HepG2 (cell line): ENCODE measurements at regions not wholly inside any gene's neighbourhood (a gene's known extent, or its start where the extent isn't known, plus 50 kb on each side); places are given as distances from the start of the nearest gene placed in this dataset.

ENCODE experiments used
- ATAC-seq: fragments of 200-7000 bp; cut with Tn5 transposase; 3 replicates; pipeline ENCODE4 v1.9.1; 2020; ENCODE audit warnings: mild to moderate bottlenecking, moderate library complexity
- BruUV-seq: library from RNA; stranded (reverse); fragments of 400-500 nt; replicated peaks from 2 replicates; lab custom pipeline; 2021; lab: Mats Ljungman, UMichigan
- CTCF ChIA-PET: fragments of 300-600 bp; formaldehyde crosslinking; extraction: SDS; loops from one replicate; lab custom pipeline; 2021; ENCODE audit warnings: low total read pairs, inconsistent platforms, low intra/inter-chr PET ratio; lab: Yijun Ruan, JAX
- POLR2A ChIA-PET: fragments of 350-600 bp; sonication (Branson Sonifier 250); formaldehyde crosslinking; loops from one replicate; lab custom pipeline; 2020; ENCODE audit warnings: antibody characterized with exemption, inconsistent platforms; lab: Yijun Ruan, JAX
- DNase-seq: peaks from one replicate; pipeline ENCODE4 v3.0.0-alpha.2; 2015; ENCODE audit warnings: low spot score
- FAIRE-seq: peaks from 3 replicates; lab custom pipeline; 2011; peaks lifted over from hg19 to GRCh38; lab: Jason Lieb, UNC
- H2AFZ ChIP-seq: one replicate; pipeline ENCODE4 v1.6.1; 2011; ENCODE audit warnings: low read length, inconsistent platforms
- H3K27ac ChIP-seq: fragments of 300-600 bp; 3 replicates; pipeline ENCODE4 v1.8.0; 2011; ENCODE audit warnings: mixed run types, mild to moderate bottlenecking, mixed read lengths, low read length, inconsistent platforms; ENCODE audit not compliant: insufficient read depth; ENCODE audit errors: extremely low read length
- H3K27me3 ChIP-seq, 2 experiments: fragments of 200-600 bp in 1 of 2; 2 replicates in 1 of 2; 3 replicates in 1 of 2; pipeline versions ENCODE4 v1.6.0 to v1.8.0; 2011; ENCODE audit warnings: low read length in 2 of 2, mild to moderate bottlenecking in 2 of 2, moderate library complexity in 2 of 2, inconsistent platforms in 1 of 2; ENCODE audit not compliant: insufficient read depth in 2 of 2, control insufficient read depth in 1 of 2
- H3K36me3 ChIP-seq, 2 experiments: fragments of 200-600 bp in 1 of 2; replicated peaks in 1 of 2; 2 replicates in 1 of 2; 3 replicates in 1 of 2; pipeline versions ENCODE4 v1.5.1 to v1.8.0; 2011; ENCODE audit warnings: low read length in 2 of 2, inconsistent platforms in 1 of 2; ENCODE audit not compliant: insufficient read depth in 2 of 2, control insufficient read depth in 1 of 2
- H3K4me1 ChIP-seq: 2 replicates; pipeline ENCODE4 v1.5.1; 2012; ENCODE audit warnings: low read length, inconsistent platforms; ENCODE audit not compliant: insufficient read depth
- H3K4me2 ChIP-seq: 2 replicates; pipeline ENCODE4 v1.6.0; 2011; ENCODE audit warnings: low read depth, low read length, inconsistent platforms
- H3K4me3 ChIP-seq, 3 experiments: fragments of 200-600 bp in 1 of 3; sonication (generic), shearing (Covaris generic) in 1 of 3; replicated peaks in 1 of 3; 2 replicates each; pipeline ENCODE4 v1.5.1; 2011 to 2016; ENCODE audit warnings: low read length in 3 of 3, inconsistent platforms in 2 of 3, low read depth in 2 of 3, mild to moderate bottlenecking in 2 of 3, control low read depth in 1 of 3, mixed read lengths in 1 of 3; ENCODE audit not compliant: insufficient read depth in 1 of 3
- H3K79me2 ChIP-seq: one replicate; pipeline ENCODE4 v1.6.1; 2011; ENCODE audit warnings: low read length, inconsistent platforms; ENCODE audit not compliant: insufficient read depth
- H3K9ac ChIP-seq: 2 replicates; pipeline ENCODE4 v1.6.0; 2011; ENCODE audit warnings: mild to moderate bottlenecking, low read depth, low read length, inconsistent platforms; ENCODE audit not compliant: insufficient read depth
- H3K9me3 ChIP-seq: 2 replicates; pipeline ENCODE4 v1.5.1; 2012; ENCODE audit warnings: mild to moderate bottlenecking, low read length
- H4K20me1 ChIP-seq: 2 replicates; pipeline ENCODE4 v1.6.0; 2011; ENCODE audit warnings: inconsistent platforms, mild to moderate bottlenecking, low read length, moderate library complexity; ENCODE audit not compliant: insufficient read depth
- AKNA ChIP-seq: sonication (generic); formaldehyde crosslinking; IDR thresholded peaks from 2 replicates; pipeline ENCODE4 v1.4.0; 2020; ENCODE audit warnings: missing genetic modification reagents, borderline replicate concordance
- CENPBD1 ChIP-seq: sonication (generic); formaldehyde crosslinking; IDR thresholded peaks from 2 replicates; pipeline ENCODE4 v1.8.0; 2022; ENCODE audit warnings: missing genetic modification reagents, low read depth, mild to moderate bottlenecking, borderline replicate concordance
- GABPA ChIP-seq, 2 experiments: IDR thresholded peaks; 2 replicates each; pipeline ENCODE4 v1.6.1; 2011 to 2016; ENCODE audit warnings: low read depth in 2 of 2, low read length in 1 of 2, missing biosample characterization in 1 of 2, missing genetic modification characterization in 1 of 2
- IKZF4 ChIP-seq: sonication (generic); formaldehyde crosslinking; IDR thresholded peaks from 2 replicates; pipeline ENCODE4 v1.5.1; 2020; ENCODE audit warnings: borderline replicate concordance, mild to moderate bottlenecking, low read depth, missing genetic modification reagents; ENCODE audit errors: not compliant biosample characterization
- IKZF5 ChIP-seq: IDR thresholded peaks from 2 replicates; pipeline ENCODE4 v1.6.1; 2018; ENCODE audit warnings: missing genetic modification reagents, mild to moderate bottlenecking, missing compliant biosample characterization
- MAFF ChIP-seq: IDR thresholded peaks from 2 replicates; pipeline ENCODE4 v1.6.1; 2011; ENCODE audit warnings: low read depth, low read length, improper control_type of control experiment
- MTERF4 ChIP-seq: sonication (generic); formaldehyde crosslinking; IDR thresholded peaks from 2 replicates; pipeline ENCODE4 v1.8.0; 2023; ENCODE audit warnings: mild to moderate bottlenecking, missing genetic modification reagents
- PHF21A ChIP-seq: sonication (generic); formaldehyde crosslinking; IDR thresholded peaks from 2 replicates; pipeline ENCODE4 v1.5.0; 2020; ENCODE audit warnings: mild to moderate bottlenecking, missing genetic modification reagents
- SRY ChIP-seq: sonication (generic); formaldehyde crosslinking; IDR thresholded peaks from 2 replicates; pipeline ENCODE4 v1.8.0; 2022; ENCODE audit warnings: mild to moderate bottlenecking, missing genetic modification reagents
- THAP8 ChIP-seq: sonication (generic); formaldehyde crosslinking; IDR thresholded peaks from 2 replicates; pipeline ENCODE4 v1.5.1; 2020; ENCODE audit warnings: missing genetic modification reagents, mild to moderate bottlenecking, borderline replicate concordance
- YEATS4 ChIP-seq: sonication (generic); formaldehyde crosslinking; IDR thresholded peaks from 2 replicates; pipeline ENCODE4 v1.4.0; 2020; ENCODE audit warnings: missing genetic modification reagents, borderline replicate concordance
- ZFAT ChIP-seq: sonication (generic); formaldehyde crosslinking; conservative IDR thresholded peaks from 2 replicates; pipeline ENCODE4 v1.8.1; 2023; ENCODE audit warnings: missing genetic modification reagents, inconsistent platforms
- ZMYM4 ChIP-seq: sonication (generic); formaldehyde crosslinking; IDR thresholded peaks from 2 replicates; pipeline ENCODE4 v1.8.1; 2023; ENCODE audit warnings: mild to moderate bottlenecking, missing genetic modification reagents
- ZNF501 ChIP-seq: sonication (generic); formaldehyde crosslinking; IDR thresholded peaks from 2 replicates; pipeline ENCODE4 v1.5.1; 2020; ENCODE audit warnings: mild to moderate bottlenecking, moderate library complexity, missing genetic modification reagents
- ZNF614 ChIP-seq: IDR thresholded peaks from 2 replicates; pipeline ENCODE4 v1.6.1; 2018; ENCODE audit warnings: missing biosample characterization, missing genetic modification reagents, inconsistent platforms, borderline replicate concordance
- ZNF773 ChIP-seq: sonication (generic); formaldehyde crosslinking; IDR thresholded peaks from 2 replicates; pipeline ENCODE4 v1.4.0; 2020; ENCODE audit warnings: missing genetic modification reagents, borderline replicate concordance
- WGBS: methylation state at CpG from one replicate; pipeline ENCODE4 v1.1.6; 2017; ENCODE audit warnings: low lambda C conversion rate; 5-methylcytosine and 5-hydroxymethylcytosine counted together
- in situ Hi-C: cut with HindIII; loops from 2 replicates; pipeline ENCODE4 v1.10.0; 2017; ENCODE audit warnings: low pct_unique_long_range_greater_than_20kb; ENCODE audit not compliant: extremely low pct_ligation_motif_present
- intact Hi-C: fragments of 100-400 bp; cut with micrococcal nuclease; formaldehyde crosslinking; loops from one replicate; pipeline ENCODE4 v1.10.0; 2022; ENCODE audit not compliant: unreplicated experiment

GRCh38 chr2:16272038-16272788 is 331.9 kb downstream of the MYCN start:
- H3K79me2 ChIP-seq = no peaks in the 10 kb centered on the region
- in situ Hi-C loops = no loop called here
- POLR2A ChIA-PET = no interaction called here
- CTCF ChIA-PET = no interaction called here
- BruUV-seq = no TSS peak
- H4K20me1 ChIP-seq = no peaks in the 10 kb centered on the region
- WGBS = 45% methylated on average over 10 of the region's 10 CpGs
- H3K9ac ChIP-seq = no peak overlapping the region
- DNase-seq (no peak), ATAC-seq (no peak), FAIRE-seq (no peak)
- intact Hi-C loops = no loop called here
- H3K4me2 ChIP-seq = no peak overlapping the region
- H3K27me3 ChIP-seq = no peaks in the 10 kb centered on the region
- H3K4me1 ChIP-seq = no peaks in the 10 kb centered on the region
- TF ChIP-seq MAFF = no peak
- no peak for TF ChIP-seq ZMYM4
- no peak for TF ChIP-seq THAP8
- no peak for TF ChIP-seq GABPA (IDR thresholded peaks at IDR 0.05; ENCODE audit: low read depth, low read length)
- TF ChIP-seq GABPA (CRISPR knock-in tag; IDR thresholded peaks at IDR 0.05; ENCODE audit: low read depth) = no peak
- no peak for TF ChIP-seq CENPBD1
- TF ChIP-seq IKZF4 (CRISPR knock-in tag) = no peak
- TF ChIP-seq PHF21A = no peak
- TF ChIP-seq YEATS4 (CRISPR knock-in tag) = no peak
- TF ChIP-seq SRY = no peak
- no peak for TF ChIP-seq MTERF4
- no peak for TF ChIP-seq ZNF614
- TF ChIP-seq IKZF5 = no peak
- TF ChIP-seq ZNF501 (CRISPR knock-in tag) = no peak
- no peak for TF ChIP-seq ZNF773
- no peak for TF ChIP-seq AKNA (CRISPR knock-in tag)
- TF ChIP-seq ZFAT = no peak
- no peak overlapping the region for H3K4me3 ChIP-seq
- H3K27ac ChIP-seq = no peak overlapping the region
- H3K36me3 ChIP-seq = no peaks in the 10 kb centered on the region
- H3K9me3 ChIP-seq = no peaks in the 10 kb centered on the region
- no peak overlapping the region for H2AFZ ChIP-seq
